DMS53 treated with DMSO at 0.1 percent for 48 hours (cell line): ENCODE measurements at regions not wholly inside any gene's neighbourhood (a gene's known extent, or its start where the extent isn't known, plus 50 kb on each side); places are given as distances from the start of the nearest gene placed in this dataset.

ENCODE experiments used
- DNase-seq: peaks from one replicate; lab custom pipeline; 2025; ENCODE audit not compliant: unreplicated experiment; lab: John Stamatoyannopoulos, UW

- DNase-seq: no peak
These were observed 144.1 kb upstream of the MGAT5 start for GRCh38 chr2:134109725-134110124.

GRCh38 chr2:134110532-134110931 is 143.3 kb upstream of the MGAT5 start:
- no peak for DNase-seq

GRCh38 chr2:134117676-134118075 is 136.2 kb upstream of the MGAT5 start:
- DNase-seq: no peak

- peak; percentile 57 for DNase-seq
These were observed 135.4 kb upstream of the MGAT5 start for GRCh38 chr2:134118279-134119116.

- no peak for DNase-seq
These were observed 134.7 kb upstream of the MGAT5 start for GRCh38 chr2:134119117-134119712.

GRCh38 chr2:134119713-134120405 is 134.0 kb upstream of the MGAT5 start:
- peak; percentile 37 for DNase-seq

GRCh38 chr2:134120406-134120732 is 133.5 kb upstream of the MGAT5 start:
- DNase-seq: no peak

- DNase-seq: no peak
These were observed 132.9 kb upstream of the MGAT5 start for GRCh38 chr2:134120733-134121630.

GRCh38 chr2:134122610-134123009 is 131.3 kb upstream of the MGAT5 start:
- no peak for DNase-seq

GRCh38 chr2:134123332-134123731 is 130.5 kb upstream of the MGAT5 start:
- no peak for DNase-seq

- DNase-seq: no peak
These were observed 129.7 kb upstream of the MGAT5 start for GRCh38 chr2:134124047-134124753.

- no peak for DNase-seq
These were observed 126.4 kb upstream of the MGAT5 start for GRCh38 chr2:134127496-134127895.

GRCh38 chr2:134128746-134129145 is 125.1 kb upstream of the MGAT5 start:
- DNase-seq: no peak

- DNase-seq: no peak
These were observed 123.9 kb upstream of the MGAT5 start for GRCh38 chr2:134129900-134130537.

GRCh38 chr2:134131681-134132489 is 122.0 kb upstream of the MGAT5 start:
- no peak for DNase-seq

- no peak for DNase-seq
These were observed 121.4 kb upstream of the MGAT5 start for GRCh38 chr2:134132490-134132857.

- DNase-seq: no peak
These were observed 120.1 kb upstream of the MGAT5 start for GRCh38 chr2:134133622-134134312.

- no peak for DNase-seq
These were observed 119.6 kb upstream of the MGAT5 start for GRCh38 chr2:134134313-134134706.

- DNase-seq: no peak
These were observed 119.0 kb upstream of the MGAT5 start for GRCh38 chr2:134134827-134135226.
